ENCODE measurements at regions not wholly inside any gene's neighbourhood (a gene's known extent, or its start where the extent isn't known, plus 50 kb on each side); places are given as distances from the start of the nearest gene placed in this dataset.

GRCh38 chr12:60935981-60936761 is 1324.0 kb upstream of the USP15 start:
- no peak for DNase-seq

DNA sequence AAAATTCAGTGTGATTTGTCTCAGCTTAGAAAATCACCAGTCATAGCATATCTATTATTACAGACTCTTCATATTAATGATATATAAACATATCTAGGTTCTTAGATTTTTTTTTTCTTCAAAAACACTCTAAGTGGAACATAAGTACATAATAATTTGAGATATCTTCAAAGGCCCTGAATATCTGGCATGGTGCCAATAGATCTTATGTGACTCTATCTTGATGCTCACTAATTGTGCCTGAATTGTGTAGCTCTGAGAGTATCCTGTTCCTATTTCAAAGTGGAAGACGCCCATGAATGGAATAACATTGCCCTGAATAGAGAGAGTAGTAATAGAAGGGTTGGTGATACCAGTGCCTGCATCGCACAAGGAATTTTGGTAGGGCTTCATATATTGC is 1312.7 kb upstream of the USP15 start:
- DNase-seq, result no peak

DNA sequence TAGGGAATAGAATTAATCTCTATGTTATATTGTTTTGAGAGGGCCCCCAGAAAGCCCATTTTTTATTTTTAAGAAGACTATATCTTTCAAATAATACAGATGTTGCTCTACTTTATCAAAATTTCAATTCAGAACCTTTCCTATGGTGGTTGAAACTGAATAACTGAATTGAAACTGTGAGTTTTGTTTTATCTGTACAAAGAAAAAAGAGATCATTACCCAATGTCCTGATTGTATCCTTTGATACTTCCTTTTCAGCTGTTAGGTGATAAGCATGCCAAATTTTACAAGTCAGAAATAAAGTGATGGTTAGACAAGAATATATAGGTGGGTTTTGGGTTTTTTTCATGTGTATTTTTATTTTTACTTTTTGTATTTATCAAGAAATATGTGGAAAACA is 1293.1 kb upstream of the USP15 start:
- no peak for DNase-seq

DNA sequence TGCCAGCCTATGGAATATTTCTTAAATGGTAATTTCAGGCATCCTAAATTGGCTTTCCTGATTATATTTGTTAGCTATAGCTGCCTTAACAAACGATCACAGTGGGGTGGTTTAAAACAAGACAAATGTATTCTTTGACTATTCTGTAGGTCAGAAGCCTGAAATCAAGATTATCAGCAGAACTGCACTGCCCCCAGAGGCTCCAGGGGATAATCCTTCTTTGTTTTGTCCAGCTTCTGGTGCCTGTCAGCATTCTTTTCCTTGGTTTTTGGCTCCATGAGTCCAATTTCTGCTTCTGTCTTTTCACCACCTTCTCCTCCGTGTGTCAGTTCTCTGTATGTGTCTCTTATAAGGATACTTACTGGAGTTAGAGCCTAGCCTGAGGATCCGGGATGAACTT is 1282.2 kb upstream of the USP15 start:
- no peak for DNase-seq

GRCh38 chr12:60980558-60980957 is 1279.6 kb upstream of the USP15 start:
- no peak for DNase-seq

GRCh38 chr12:60981473-60981872 is 1278.7 kb upstream of the USP15 start:
- DNase-seq, result no peak

GRCh38 chr12:60992087-60992486 is 1268.1 kb upstream of the USP15 start:
- no peak for DNase-seq

- DNase-seq, result no peak
Measured at GRCh38 chr12:60995256-60995825, 1264.9 kb upstream of the USP15 start.

DNA sequence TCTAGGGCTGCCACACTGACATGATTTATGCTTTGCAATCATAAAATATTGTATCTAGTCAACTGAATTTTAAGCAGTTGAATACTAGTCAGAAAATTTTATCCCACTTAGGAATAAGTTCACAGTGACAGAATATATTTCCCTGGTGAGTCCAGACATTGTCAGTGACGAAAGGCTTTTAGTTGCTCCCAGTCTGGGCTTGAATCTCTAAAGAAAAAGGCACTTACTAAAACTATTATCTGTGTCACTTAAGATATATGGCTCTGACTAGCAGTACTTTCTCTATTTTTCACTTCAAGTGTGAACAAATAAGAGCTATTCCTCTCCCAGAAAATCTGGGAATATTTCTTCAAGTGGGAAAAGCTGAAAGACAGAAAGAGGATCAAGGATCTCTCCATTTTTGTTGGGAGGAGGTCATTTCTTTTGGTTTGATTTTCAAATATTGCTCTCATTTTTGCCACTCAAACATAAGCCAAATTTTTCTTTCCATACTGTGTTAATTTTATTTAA is 1262.3 kb upstream of the USP15 start:
- no peak for DNase-seq

DNA sequence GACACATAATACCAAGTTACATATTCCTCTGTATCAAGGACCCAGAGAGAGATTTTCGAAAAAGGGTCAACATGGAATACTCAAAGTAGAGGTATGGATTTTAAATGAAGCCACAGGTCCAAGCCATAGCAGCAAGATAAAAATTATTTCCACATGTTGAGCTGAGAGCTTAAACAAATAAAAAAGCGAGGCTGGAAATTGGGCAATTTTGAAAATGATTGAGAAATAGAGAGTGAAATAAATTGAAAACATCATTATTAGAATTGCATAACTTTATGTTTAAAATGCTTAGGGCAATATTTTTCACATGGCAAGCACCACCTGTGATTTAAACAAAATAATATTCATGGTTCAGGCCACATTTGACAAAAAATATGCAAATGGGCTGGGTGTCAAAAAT is 1251.0 kb upstream of the USP15 start:
- DNase-seq, result no peak

- DNase-seq, result no peak
Measured at GRCh38 chr12:61011767-61012423, 1248.3 kb upstream of the USP15 start.

DNA sequence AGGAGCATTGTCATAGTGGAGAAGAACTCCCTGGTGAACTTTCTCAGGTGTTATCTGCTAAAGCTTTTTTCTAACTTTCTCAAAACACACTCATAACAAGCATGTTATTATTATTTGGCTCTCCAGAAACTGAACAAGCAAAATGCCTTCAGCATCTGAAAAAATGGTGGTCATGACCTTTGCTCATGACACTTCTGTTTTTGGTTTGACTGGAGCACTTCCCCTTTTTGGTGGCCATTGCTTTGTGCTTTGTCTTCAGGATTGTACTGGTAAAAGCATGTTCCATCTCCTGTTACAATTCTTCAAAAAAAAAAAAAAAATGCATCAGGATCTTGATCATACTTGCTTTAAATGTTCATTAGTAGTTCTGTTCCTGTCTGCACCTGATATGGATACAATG is 1241.6 kb upstream of the USP15 start:
- DNase-seq, result no peak

DNA sequence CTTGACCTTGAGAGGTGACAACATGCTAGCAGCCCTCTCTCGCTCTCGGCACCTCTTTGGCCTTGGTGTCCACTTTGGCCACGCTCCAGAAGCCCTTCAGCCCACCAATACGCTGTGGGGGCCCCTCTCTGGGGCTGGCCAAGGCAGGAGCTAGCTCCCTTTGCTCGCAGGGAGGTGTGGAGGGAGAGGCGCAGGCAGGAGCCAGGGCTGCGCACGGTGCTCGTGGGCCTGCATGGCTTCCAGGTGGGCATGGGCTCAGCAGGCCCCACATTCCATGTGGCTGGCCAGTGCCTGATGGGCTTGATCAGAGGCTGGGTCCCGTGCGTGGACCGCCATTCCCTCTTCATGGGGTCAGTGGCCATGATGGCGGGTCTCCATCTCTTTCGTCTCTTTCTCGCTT is 1237.0 kb upstream of the USP15 start:
- no peak for DNase-seq

- DNase-seq, result no peak
Measured at GRCh38 chr12:61029516-61029915, 1230.7 kb upstream of the USP15 start.

DNA sequence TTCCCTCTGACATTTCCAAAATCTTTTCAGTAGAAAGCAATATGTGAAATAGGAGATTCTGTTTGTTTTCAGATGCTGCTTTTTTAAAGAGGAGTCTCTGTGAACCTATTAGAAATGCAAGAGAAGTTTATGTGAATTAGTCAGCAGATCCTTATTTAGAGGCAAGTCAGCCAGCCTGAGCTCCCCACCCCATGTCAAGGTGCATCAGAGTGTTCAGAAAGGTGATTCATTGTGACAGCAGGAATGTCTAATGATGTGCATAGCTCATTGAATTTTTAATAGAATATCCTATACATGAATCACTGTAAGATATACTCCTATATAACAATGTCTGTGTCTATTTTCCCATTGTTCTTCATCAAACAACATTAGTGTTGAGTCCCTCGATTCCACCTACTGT is 1222.4 kb upstream of the USP15 start:
- no peak for DNase-seq

GRCh38 chr12:61043838-61044237 is 1216.4 kb upstream of the USP15 start:
- no peak for DNase-seq

GRCh38 chr12:61044766-61045165 is 1215.4 kb upstream of the USP15 start:
- DNase-seq, result no peak

GRCh38 chr12:61070640-61071414 is 1189.4 kb upstream of the USP15 start:
- DNase-seq, result no peak

GRCh38 chr12:61072717-61073116 is 1187.5 kb upstream of the USP15 start:
- DNase-seq, result no peak

DNA sequence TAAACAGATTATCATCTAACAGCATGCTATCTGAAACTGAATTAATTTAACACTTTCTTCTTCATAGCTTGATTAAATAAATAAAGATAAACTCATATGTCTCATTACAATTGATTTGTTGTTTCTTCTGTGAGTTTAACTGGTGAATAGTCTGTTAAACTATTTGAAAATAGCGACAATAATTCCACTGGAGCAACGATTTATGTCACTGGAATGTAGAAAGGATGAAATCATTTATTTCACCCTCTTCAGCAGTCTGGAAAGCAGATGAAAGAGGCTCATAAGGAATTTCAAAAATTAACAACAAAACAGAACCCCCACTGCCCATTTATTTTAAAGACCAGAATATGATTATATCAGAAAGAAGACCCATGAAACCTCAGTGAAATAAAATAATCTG is 1165.1 kb upstream of the USP15 start:
- no peak for DNase-seq

- no peak for DNase-seq
Measured at GRCh38 chr12:61098031-61098580, 1162.1 kb upstream of the USP15 start.

- no peak for DNase-seq
Measured at GRCh38 chr12:61107118-61107517, 1153.1 kb upstream of the USP15 start.

DNA sequence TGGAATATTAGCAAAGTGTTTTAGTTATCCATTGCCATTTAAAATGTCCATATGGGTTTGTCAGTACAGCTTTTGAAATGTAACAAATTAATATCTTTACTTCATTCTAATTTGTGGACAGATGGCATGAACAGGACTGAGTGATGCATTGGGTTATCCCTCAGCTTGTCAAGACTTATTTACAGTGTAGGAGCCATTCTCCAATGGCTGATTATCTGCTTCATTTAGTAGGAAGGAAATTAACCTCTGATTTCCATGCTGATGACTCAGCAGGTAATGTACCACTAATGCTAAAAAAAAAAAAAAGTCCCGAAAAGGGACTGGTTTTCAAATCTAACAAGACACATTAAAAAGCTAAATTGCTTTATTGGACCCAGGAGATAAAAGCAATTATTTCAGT is 1149.0 kb upstream of the USP15 start:
- DNase-seq, result no peak
